ENCODE measurements at regions not wholly inside any gene's neighbourhood (a gene's known extent, or its start where the extent isn't known, plus 50 kb on each side); places are given as distances from the start of the nearest gene placed in this dataset.

GRCh38 chr15:46701346-46701745 lies 1016.0 kb upstream of the SEMA6D start:
- TF ChIP-seq POLR2A (IDR thresholded peaks at IDR 0.05; ENCODE audit: low read depth, low read length) (no peak), POLR2AphosphoS5 (IDR thresholded peaks at IDR 0.05; ENCODE audit: low read depth, low read length) (no peak), TAF1 (IDR thresholded peaks at IDR 0.05; ENCODE audit: low read depth, low read length) (no peak), SPI1 (IDR thresholded peaks at IDR 0.05; ENCODE audit: low read depth, low read length) (no peak), POU2F2 (IDR thresholded peaks at IDR 0.05; ENCODE audit: low read depth, low read length) (no peak)
